Body of pancreas (tissue), 4 donors: ENCODE measurements at regions not wholly inside any gene's neighbourhood (a gene's known extent, or its start where the extent isn't known, plus 50 kb on each side); places are given as distances from the start of the nearest gene placed in this dataset.

ENCODE experiments used
- POLR2A ChIP-seq, 3 donors: fragments of 450-650 bp; IDR thresholded peaks; one replicate each; pipeline ENCODE4 v1.6.1; 2016; ENCODE audit warnings: antibody characterized with exemption in 3 of 3, mild to moderate bottlenecking in 2 of 3
- TF ChIP-seq, protein P1 (sequence below), 7 experiments: fragments of 450-650 bp in 4 of 7; fragments of 200-600 bp in 3 of 7; sonication (generic) in 3 of 7; IDR thresholded peaks; one replicate each; pipeline ENCODE4 v1.5.1; 2016 to 2019; ENCODE audit warnings: antibody characterized with exemption in 7 of 7

DNA sequence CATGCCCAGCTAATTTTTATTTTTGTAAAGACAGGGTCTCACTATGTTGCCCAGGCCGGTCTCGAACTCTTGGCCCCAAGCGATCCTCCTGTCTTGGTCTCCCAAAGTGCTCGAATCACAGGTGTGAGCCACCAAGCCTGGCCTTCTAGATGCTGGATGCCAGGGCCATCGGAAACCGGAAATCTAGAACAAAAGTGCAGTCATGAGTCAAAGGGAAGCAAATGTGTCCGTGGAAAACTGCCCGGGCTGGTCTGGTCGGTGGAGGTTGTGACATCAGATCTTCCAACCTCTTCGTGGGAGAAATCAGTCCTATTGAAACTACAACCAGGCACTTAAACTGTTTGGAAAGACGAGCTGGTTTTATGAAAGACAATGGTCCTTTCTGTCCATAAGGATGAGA is 92.3 kb upstream of the SHOX start:
- TF ChIP-seq, protein P1, sequence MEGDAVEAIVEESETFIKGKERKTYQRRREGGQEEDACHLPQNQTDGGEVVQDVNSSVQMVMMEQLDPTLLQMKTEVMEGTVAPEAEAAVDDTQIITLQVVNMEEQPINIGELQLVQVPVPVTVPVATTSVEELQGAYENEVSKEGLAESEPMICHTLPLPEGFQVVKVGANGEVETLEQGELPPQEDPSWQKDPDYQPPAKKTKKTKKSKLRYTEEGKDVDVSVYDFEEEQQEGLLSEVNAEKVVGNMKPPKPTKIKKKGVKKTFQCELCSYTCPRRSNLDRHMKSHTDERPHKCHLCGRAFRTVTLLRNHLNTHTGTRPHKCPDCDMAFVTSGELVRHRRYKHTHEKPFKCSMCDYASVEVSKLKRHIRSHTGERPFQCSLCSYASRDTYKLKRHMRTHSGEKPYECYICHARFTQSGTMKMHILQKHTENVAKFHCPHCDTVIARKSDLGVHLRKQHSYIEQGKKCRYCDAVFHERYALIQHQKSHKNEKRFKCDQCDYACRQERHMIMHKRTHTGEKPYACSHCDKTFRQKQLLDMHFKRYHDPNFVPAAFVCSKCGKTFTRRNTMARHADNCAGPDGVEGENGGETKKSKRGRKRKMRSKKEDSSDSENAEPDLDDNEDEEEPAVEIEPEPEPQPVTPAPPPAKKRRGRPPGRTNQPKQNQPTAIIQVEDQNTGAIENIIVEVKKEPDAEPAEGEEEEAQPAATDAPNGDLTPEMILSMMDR (IDR thresholded peaks at IDR 0.05), result no peak
- no peak for TF ChIP-seq POLR2A (IDR thresholded peaks at IDR 0.05)
